MM.1S (cell line): ENCODE measurements at regions not wholly inside any gene's neighbourhood (a gene's known extent, or its start where the extent isn't known, plus 50 kb on each side); places are given as distances from the start of the nearest gene placed in this dataset.
"Not testable (repeated sequence)": the region's sequence is repeated elsewhere in the genome, so short reads cannot be mapped to it uniquely, and the experiment has no call there.

Source experiments
- EZH2 ChIP-seq: fragments of 300-600 bp; sonication (generic); optimal IDR thresholded peaks from 2 replicates; pipeline ENCODE3; 2017; ENCODE audit warnings: low read depth, mild to moderate bottlenecking, antibody characterized with exemption, low read length, mixed read lengths
- TF ChIP-seq, protein P1 (sequence below): fragments of 300-600 bp; sonication (generic); IDR thresholded peaks from 2 replicates; pipeline ENCODE4 v1.5.1; 2016; ENCODE audit warnings: antibody characterized with exemption, low read length, mixed read lengths

DNA sequence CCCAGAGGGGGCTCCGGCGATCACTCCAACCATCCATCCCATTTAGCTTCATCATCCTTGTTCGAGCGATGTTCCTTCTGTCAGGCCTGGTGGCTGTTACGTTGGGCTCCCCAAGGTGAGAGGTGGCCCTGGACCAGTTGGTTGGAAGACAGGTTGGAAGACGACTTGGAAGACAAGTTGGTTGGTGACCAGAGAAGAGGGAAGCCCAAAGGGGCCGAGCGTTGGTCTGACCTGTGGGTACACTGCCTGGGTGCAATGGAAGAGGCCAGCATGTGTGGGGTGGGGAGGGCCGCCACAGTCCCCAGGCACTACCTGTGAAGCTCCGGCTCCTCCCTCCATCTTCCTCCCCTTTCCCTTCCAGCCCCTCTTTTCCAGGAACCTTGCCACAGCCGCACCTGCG, 60.9 kb downstream of the GOLGA8B start:
- TF ChIP-seq, protein P1, sequence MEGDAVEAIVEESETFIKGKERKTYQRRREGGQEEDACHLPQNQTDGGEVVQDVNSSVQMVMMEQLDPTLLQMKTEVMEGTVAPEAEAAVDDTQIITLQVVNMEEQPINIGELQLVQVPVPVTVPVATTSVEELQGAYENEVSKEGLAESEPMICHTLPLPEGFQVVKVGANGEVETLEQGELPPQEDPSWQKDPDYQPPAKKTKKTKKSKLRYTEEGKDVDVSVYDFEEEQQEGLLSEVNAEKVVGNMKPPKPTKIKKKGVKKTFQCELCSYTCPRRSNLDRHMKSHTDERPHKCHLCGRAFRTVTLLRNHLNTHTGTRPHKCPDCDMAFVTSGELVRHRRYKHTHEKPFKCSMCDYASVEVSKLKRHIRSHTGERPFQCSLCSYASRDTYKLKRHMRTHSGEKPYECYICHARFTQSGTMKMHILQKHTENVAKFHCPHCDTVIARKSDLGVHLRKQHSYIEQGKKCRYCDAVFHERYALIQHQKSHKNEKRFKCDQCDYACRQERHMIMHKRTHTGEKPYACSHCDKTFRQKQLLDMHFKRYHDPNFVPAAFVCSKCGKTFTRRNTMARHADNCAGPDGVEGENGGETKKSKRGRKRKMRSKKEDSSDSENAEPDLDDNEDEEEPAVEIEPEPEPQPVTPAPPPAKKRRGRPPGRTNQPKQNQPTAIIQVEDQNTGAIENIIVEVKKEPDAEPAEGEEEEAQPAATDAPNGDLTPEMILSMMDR = not testable (repeated sequence)
- TF ChIP-seq EZH2 = not testable (repeated sequence)
